Calu3 (cell line): ENCODE measurements at regions not wholly inside any gene's neighbourhood (a gene's known extent, or its start where the extent isn't known, plus 50 kb on each side); places are given as distances from the start of the nearest gene placed in this dataset.

Experiments
- BruUV-seq: library from RNA; stranded (reverse); fragments of 400-500 nt; replicated peaks from 2 replicates; lab custom pipeline; 2021; lab: Mats Ljungman, UMichigan
- CTCF ChIA-PET: fragments of 300-600 bp; sonication (Branson Sonifier 250); formaldehyde crosslinking; loops from one replicate; lab custom pipeline; 2022; ENCODE audit warnings: antibody characterized with exemption; lab: Charles Lee
- DNase-seq: peaks from one replicate; pipeline ENCODE4 v3.0.0; 2022
- H3K27ac Mint-ChIP-seq: one replicate; pipeline ENCODE4 v1.8.0; 2022; ENCODE audit warnings: mixed read lengths; ENCODE audit not compliant: unreplicated experiment
- H3K27me3 Mint-ChIP-seq: one replicate; pipeline ENCODE4 v1.8.0; 2022; ENCODE audit warnings: mixed read lengths; ENCODE audit not compliant: unreplicated experiment
- H3K36me3 Mint-ChIP-seq: one replicate; pipeline ENCODE4 v1.8.0; 2022; ENCODE audit warnings: mild to moderate bottlenecking, moderate library complexity, mixed read lengths; ENCODE audit not compliant: insufficient read depth, unreplicated experiment
- H3K4me1 Mint-ChIP-seq: one replicate; pipeline ENCODE4 v1.8.0; 2022; ENCODE audit warnings: mild to moderate bottlenecking, low read depth, mixed read lengths; ENCODE audit not compliant: unreplicated experiment
- H3K4me3 Mint-ChIP-seq: one replicate; pipeline ENCODE4 v1.8.0; 2022; ENCODE audit warnings: mild to moderate bottlenecking, low read depth, moderate library complexity, mixed read lengths; ENCODE audit not compliant: unreplicated experiment
- H3K9me3 Mint-ChIP-seq: one replicate; pipeline ENCODE4 v1.8.0; 2022; ENCODE audit warnings: low read depth, mixed read lengths; ENCODE audit not compliant: unreplicated experiment
- CTCF ChIP-seq: fragments of 200-600 bp; IDR thresholded peaks from one replicate; pipeline ENCODE4 v1.8.0; 2022; ENCODE audit warnings: antibody characterized with exemption; ENCODE audit not compliant: unreplicated experiment
- intact Hi-C: fragments of 100-400 bp; cut with micrococcal nuclease; formaldehyde crosslinking; loops from one replicate; pipeline ENCODE4 v1.10.0; 2022; ENCODE audit not compliant: unreplicated experiment

- H3K27me3 Mint-ChIP-seq: no peaks in the 10 kb centered on the region
- no peak overlapping the region for H3K4me3 Mint-ChIP-seq
- intact Hi-C loops: no loop called here
- no peak for DNase-seq
- no peak overlapping the region for H3K27ac Mint-ChIP-seq
- TF ChIP-seq CTCF: no peak
- no peaks in the 10 kb centered on the region for H3K36me3 Mint-ChIP-seq
- H3K4me1 Mint-ChIP-seq: no peaks in the 10 kb centered on the region
- CTCF ChIA-PET: no interaction called here
- peaks cover 6% of the 10 kb centered on the region for H3K9me3 Mint-ChIP-seq
- no TSS peak for BruUV-seq
Observed at GRCh38 chr7:18338910-18339523, 156.5 kb upstream of the HDAC9 start.

- Mint-ChIP-seq H3K27ac (no peak overlapping the region), H3K9me3 (peaks cover 6% of the 10 kb centered on the region), H3K4me1 (no peaks in the 10 kb centered on the region), H3K4me3 (no peak overlapping the region), H3K27me3 (no peaks in the 10 kb centered on the region), H3K36me3 (no peaks in the 10 kb centered on the region)
- no TSS peak for BruUV-seq
- intact Hi-C loops: no loop called here
- no peak for DNase-seq
- CTCF ChIA-PET: no interaction called here
- TF ChIP-seq CTCF: no peak
Observed at GRCh38 chr7:18341756-18342155, 153.8 kb upstream of the HDAC9 start.

- no peak for DNase-seq
- intact Hi-C loops: no loop called here
- no peaks in the 10 kb centered on the region for H3K36me3 Mint-ChIP-seq
- TF ChIP-seq CTCF: no peak
- CTCF ChIA-PET: no interaction called here
- no peak overlapping the region for H3K27ac Mint-ChIP-seq
- no peak overlapping the region for H3K4me3 Mint-ChIP-seq
- no peaks in the 10 kb centered on the region for H3K27me3 Mint-ChIP-seq
- no peaks in the 10 kb centered on the region for H3K4me1 Mint-ChIP-seq
- no TSS peak for BruUV-seq
- H3K9me3 Mint-ChIP-seq: peaks cover 6% of the 10 kb centered on the region
Observed at GRCh38 chr7:18343047-18343446, 152.5 kb upstream of the HDAC9 start.

- Mint-ChIP-seq H3K4me1 (no peaks in the 10 kb centered on the region), H3K9me3 (peaks cover 6% of the 10 kb centered on the region), H3K27ac (no peak overlapping the region), H3K4me3 (no peak overlapping the region), H3K27me3 (no peaks in the 10 kb centered on the region), H3K36me3 (no peaks in the 10 kb centered on the region)
- DNase-seq: no peak
- CTCF ChIA-PET: interaction anchor here (1.7 to 2.6 kb wide), 2 partner anchors 280 to 574 kb away, joined by 6 to 27 read pairs; no protein-coding TSS in a partner anchor
- BruUV-seq: no TSS peak
- intact Hi-C loops: loop anchor here (2.0 kb wide), 3 partner anchors 218 to 638 kb away; no protein-coding TSS in a partner anchor
- TF ChIP-seq CTCF: no peak
Observed at GRCh38 chr7:18344536-18344935, 151.0 kb upstream of the HDAC9 start.
